Liver (tissue), 3 donors: ENCODE measurements at regions not wholly inside any gene's neighbourhood (a gene's known extent, or its start where the extent isn't known, plus 50 kb on each side); places are given as distances from the start of the nearest gene placed in this dataset.

Experiments used
- ATF3 ChIP-seq: IDR thresholded peaks from 2 replicates; pipeline ENCODE4 v1.6.1; 2016; ENCODE audit warnings: antibody characterized with exemption
- CTCF ChIP-seq: fragments of 150-350 bp; IDR thresholded peaks from 2 replicates; pipeline ENCODE4 v1.5.1; 2017; ENCODE audit warnings: improper control_type of control experiment, low read depth, low read length; ENCODE audit not compliant: missing input control
- EGR1 ChIP-seq, 2 donors: IDR thresholded peaks; 2 replicates each; pipeline ENCODE4 v1.6.1; 2016 to 2018; ENCODE audit warnings: antibody characterized with exemption in 2 of 2, low read depth in 2 of 2
- GABPA ChIP-seq, 2 donors: IDR thresholded peaks in 1 of 2; conservative IDR thresholded peaks in 1 of 2; 2 replicates each; pipeline ENCODE4 v1.6.1; 2016; ENCODE audit warnings: antibody characterized with exemption in 2 of 2, mild to moderate bottlenecking in 1 of 2, moderate library complexity in 1 of 2
- HNF4A ChIP-seq, 2 donors: conservative IDR thresholded peaks; 2 replicates each; pipeline ENCODE4 v1.6.1; 2016; ENCODE audit warnings: antibody characterized with exemption in 2 of 2, mild to moderate bottlenecking in 2 of 2
- JUND ChIP-seq, 2 donors: IDR thresholded peaks; 2 replicates each; pipeline ENCODE4 v1.6.1; 2016; ENCODE audit warnings: antibody characterized with exemption in 2 of 2
- RAD21 ChIP-seq, 2 donors: IDR thresholded peaks; 2 replicates each; pipeline ENCODE4 v1.6.1; 2016; ENCODE audit warnings: antibody characterized with exemption in 2 of 2, mild to moderate bottlenecking in 2 of 2
- TAF1 ChIP-seq: conservative IDR thresholded peaks from 2 replicates; pipeline ENCODE4 v1.6.1; 2016; ENCODE audit warnings: antibody characterized with exemption, mild to moderate bottlenecking
- YY1 ChIP-seq: IDR thresholded peaks from 2 replicates; pipeline ENCODE4 v1.6.1; 2016; ENCODE audit warnings: antibody characterized with exemption, mild to moderate bottlenecking
- donor health status: healthy.
- donor health status: healthy.

- TF ChIP-seq CTCF, result no peak
- TF ChIP-seq GABPA (IDR thresholded peaks at IDR 0.05 in 1 of 2, conservative IDR thresholded peaks at IDR 0.05 in 1 of 2), result no peak
- no peak for TF ChIP-seq JUND (IDR thresholded peaks at IDR 0.05)
- TF ChIP-seq TAF1, result no peak
- no peak for TF ChIP-seq RAD21 (IDR thresholded peaks at IDR 0.05)
- no peak for TF ChIP-seq EGR1 (IDR thresholded peaks at IDR 0.05; ENCODE audit: low read depth in 2 of 2)
- no peak for TF ChIP-seq HNF4A (conservative IDR thresholded peaks at IDR 0.05)
- no peak for TF ChIP-seq ATF3
- no peak for TF ChIP-seq YY1
Observed at GRCh38 chr2:193810533-193810932, 1615.8 kb upstream of the TMEFF2 start.
